Sciatic nerve (tissue), 2 donors: ENCODE measurements at regions not wholly inside any gene's neighbourhood (a gene's known extent, or its start where the extent isn't known, plus 50 kb on each side); places are given as distances from the start of the nearest gene placed in this dataset.
A peak's percentile ranks its signal among the peaks of the same experiment; 100 is the strongest.
"Not testable (repeated sequence)": the region's sequence is repeated elsewhere in the genome, so short reads cannot be mapped to it uniquely, and the experiment has no call there.

Experiments
- ATAC-seq: fragments of 200-7000 bp; cut with Tn5 transposase; one replicate; pipeline ENCODE4 v1.9.1; 2020; ENCODE audit warnings: mild to moderate bottlenecking, moderate library complexity
- DNase-seq: peaks from one replicate; pipeline ENCODE4 v3.0.0-alpha.2; 2020; ENCODE audit warnings: low spot score
- intact Hi-C: fragments of 100-400 bp; cut with DNase I; formaldehyde crosslinking; loops from one replicate; pipeline ENCODE4 v1.14.2; 2022
- donor health status: DM: no; HTN: no; CAD: no.
- donor health status: DM: no; HTN: no; CAD: no.

GRCh38 chr5:93359296-93359959 is 221.6 kb downstream of the NR2F1-AS1 start:
- peak; percentile 59 for ATAC-seq
- intact Hi-C loops: no loop called here
- no peak for DNase-seq

GRCh38 chr5:93358176-93358575 is 222.8 kb downstream of the NR2F1-AS1 start:
- ATAC-seq: no peak
- intact Hi-C loops: no loop called here
- no peak for DNase-seq

- DNase-seq (no peak), ATAC-seq (no peak)
- intact Hi-C loops: no loop called here
Measured at GRCh38 chr5:93357686-93358085, 223.3 kb downstream of the NR2F1-AS1 start.

GRCh38 chr5:93355691-93356090 is 225.3 kb downstream of the NR2F1-AS1 start:
- ATAC-seq (no peak), DNase-seq (no peak)
- intact Hi-C loops: no loop called here

- intact Hi-C loops: no loop called here
- ATAC-seq: no peak
Measured at GRCh38 chr5:93352186-93352585, 228.8 kb downstream of the NR2F1-AS1 start.

GRCh38 chr5:93349613-93350012 is 231.4 kb downstream of the NR2F1-AS1 start:
- ATAC-seq: no peak
- DNase-seq: no peak
- intact Hi-C loops: no loop called here

More at GRCh38 chr5:93352186-93352585, 228.8 kb downstream of the NR2F1-AS1 start:
- DNase-seq: no peak

- DNase-seq (no peak), ATAC-seq (no peak)
- intact Hi-C loops: no loop called here
Measured at GRCh38 chr5:93348231-93348630, 232.8 kb downstream of the NR2F1-AS1 start.

GRCh38 chr5:93346850-93347249 is 234.2 kb downstream of the NR2F1-AS1 start:
- intact Hi-C loops, ATAC-seq, DNase-seq: not testable (repeated sequence)

- ATAC-seq: no peak
- DNase-seq: no peak
- intact Hi-C loops: no loop called here
Measured at GRCh38 chr5:93346301-93346700, 234.7 kb downstream of the NR2F1-AS1 start.

GRCh38 chr5:93343570-93343969 is 237.4 kb downstream of the NR2F1-AS1 start:
- intact Hi-C loops: no loop called here
- DNase-seq (no peak), ATAC-seq (no peak)

GRCh38 chr5:93342563-93343061 is 238.4 kb downstream of the NR2F1-AS1 start:
- ATAC-seq (no peak), DNase-seq (no peak)
- intact Hi-C loops: no loop called here

GRCh38 chr5:93340881-93341280 is 240.1 kb downstream of the NR2F1-AS1 start:
- ATAC-seq (no peak), DNase-seq (no peak)
- intact Hi-C loops: no loop called here

GRCh38 chr5:93337138-93337537 is 243.9 kb downstream of the NR2F1-AS1 start:
- ATAC-seq (no peak), DNase-seq (no peak)
- intact Hi-C loops: no loop called here

GRCh38 chr5:93336330-93337110 is 244.5 kb downstream of the NR2F1-AS1 start:
- no peak for ATAC-seq
- intact Hi-C loops: no loop called here
- no peak for DNase-seq

GRCh38 chr5:93331863-93332262 is 249.2 kb downstream of the NR2F1-AS1 start:
- intact Hi-C loops: no loop called here
- no peak for ATAC-seq
- no peak for DNase-seq

GRCh38 chr5:93331241-93331640 is 249.8 kb downstream of the NR2F1-AS1 start:
- ATAC-seq (no peak), DNase-seq (no peak)
- intact Hi-C loops: no loop called here

GRCh38 chr5:93330506-93330905 is 250.5 kb downstream of the NR2F1-AS1 start:
- no peak for DNase-seq
- no peak for ATAC-seq
- intact Hi-C loops: no loop called here

GRCh38 chr5:93329756-93330155 is 251.3 kb downstream of the NR2F1-AS1 start:
- intact Hi-C loops: no loop called here

GRCh38 chr5:93328833-93329232 is 252.2 kb downstream of the NR2F1-AS1 start:
- ATAC-seq: no peak
- intact Hi-C loops: no loop called here

More at GRCh38 chr5:93329756-93330155, 251.3 kb downstream of the NR2F1-AS1 start:
- no peak for DNase-seq
- no peak for ATAC-seq

GRCh38 chr5:93327605-93328004 is 253.4 kb downstream of the NR2F1-AS1 start:
- DNase-seq (no peak), ATAC-seq (no peak)
- intact Hi-C loops: no loop called here

More at GRCh38 chr5:93328833-93329232, 252.2 kb downstream of the NR2F1-AS1 start:
- DNase-seq: no peak
